ENCODE measurements at regions not wholly inside any gene's neighbourhood (a gene's known extent, or its start where the extent isn't known, plus 50 kb on each side); places are given as distances from the start of the nearest gene placed in this dataset.

- TF ChIP-seq, protein P1, sequence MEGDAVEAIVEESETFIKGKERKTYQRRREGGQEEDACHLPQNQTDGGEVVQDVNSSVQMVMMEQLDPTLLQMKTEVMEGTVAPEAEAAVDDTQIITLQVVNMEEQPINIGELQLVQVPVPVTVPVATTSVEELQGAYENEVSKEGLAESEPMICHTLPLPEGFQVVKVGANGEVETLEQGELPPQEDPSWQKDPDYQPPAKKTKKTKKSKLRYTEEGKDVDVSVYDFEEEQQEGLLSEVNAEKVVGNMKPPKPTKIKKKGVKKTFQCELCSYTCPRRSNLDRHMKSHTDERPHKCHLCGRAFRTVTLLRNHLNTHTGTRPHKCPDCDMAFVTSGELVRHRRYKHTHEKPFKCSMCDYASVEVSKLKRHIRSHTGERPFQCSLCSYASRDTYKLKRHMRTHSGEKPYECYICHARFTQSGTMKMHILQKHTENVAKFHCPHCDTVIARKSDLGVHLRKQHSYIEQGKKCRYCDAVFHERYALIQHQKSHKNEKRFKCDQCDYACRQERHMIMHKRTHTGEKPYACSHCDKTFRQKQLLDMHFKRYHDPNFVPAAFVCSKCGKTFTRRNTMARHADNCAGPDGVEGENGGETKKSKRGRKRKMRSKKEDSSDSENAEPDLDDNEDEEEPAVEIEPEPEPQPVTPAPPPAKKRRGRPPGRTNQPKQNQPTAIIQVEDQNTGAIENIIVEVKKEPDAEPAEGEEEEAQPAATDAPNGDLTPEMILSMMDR (IDR thresholded peaks at IDR 0.05): no peak
- no peak for TF ChIP-seq POLR2A (IDR thresholded peaks at IDR 0.05)
- TF ChIP-seq POLR2AphosphoS5 (IDR thresholded peaks at IDR 0.05): no peak
- no peak for TF ChIP-seq EP300 (IDR thresholded peaks at IDR 0.05; ENCODE audit: low read depth)
Observed at GRCh38 chr13:90995001-90995400, 352.5 kb upstream of the MIR17HG start.
